ENCODE measurements at regions not wholly inside any gene's neighbourhood (a gene's known extent, or its start where the extent isn't known, plus 50 kb on each side); places are given as distances from the start of the nearest gene placed in this dataset.

GRCh38 chrX:117808426-117808825 is 308.2 kb downstream of the KLHL13 start:
- TF ChIP-seq ELF4 (IDR thresholded peaks at IDR 0.05) = no peak
- no peak for TF ChIP-seq NFRKB (IDR thresholded peaks at IDR 0.05)
- no peak for TF ChIP-seq FOXK2 (IDR thresholded peaks at IDR 0.05)
- no peak for TF ChIP-seq SUZ12 (IDR thresholded peaks at IDR 0.05)
- no peak for TF ChIP-seq SP1 (IDR thresholded peaks at IDR 0.05)
- no peak for TF ChIP-seq BHLHE40 (IDR thresholded peaks at IDR 0.05; ENCODE audit: borderline replicate concordance)
- TF ChIP-seq HDGF (IDR thresholded peaks at IDR 0.05; ENCODE audit: borderline replicate concordance) = no peak
- no peak for TF ChIP-seq TARDBP (IDR thresholded peaks at IDR 0.05)
- TF ChIP-seq PKNOX1 (IDR thresholded peaks at IDR 0.05) = no peak

Measured in HEK293T (cell line).